A172 (cell line): ENCODE measurements at regions not wholly inside any gene's neighbourhood (a gene's known extent, or its start where the extent isn't known, plus 50 kb on each side); places are given as distances from the start of the nearest gene placed in this dataset.
"Not testable (repeated sequence)": the region's sequence is repeated elsewhere in the genome, so short reads cannot be mapped to it uniquely, and the experiment has no call there.

Source experiments
- DNase-seq: peaks from one replicate; pipeline ENCODE4 v3.0.0-alpha.2; 2015; ENCODE audit warnings: low spot score

GRCh38 chr2:236895497-236895896 is 190.2 kb upstream of the COPS8 start:
- no peak for DNase-seq

- DNase-seq, result no peak
These were observed 189.0 kb upstream of the COPS8 start for GRCh38 chr2:236896688-236897087.

- DNase-seq, result no peak
These were observed 186.5 kb upstream of the COPS8 start for GRCh38 chr2:236899146-236899545.

- DNase-seq, result no peak
These were observed 185.6 kb upstream of the COPS8 start for GRCh38 chr2:236899950-236900640.

GRCh38 chr2:236901956-236902355 is 183.7 kb upstream of the COPS8 start:
- DNase-seq, result no peak

GRCh38 chr2:236903978-236904377 is 181.7 kb upstream of the COPS8 start:
- DNase-seq, result no peak

- DNase-seq, result no peak
These were observed 181.1 kb upstream of the COPS8 start for GRCh38 chr2:236904389-236905263.

- DNase-seq, result no peak
These were observed 179.7 kb upstream of the COPS8 start for GRCh38 chr2:236905976-236906375.

GRCh38 chr2:236908439-236909192 is 177.1 kb upstream of the COPS8 start:
- DNase-seq, result no peak

- DNase-seq, result no peak
These were observed 176.5 kb upstream of the COPS8 start for GRCh38 chr2:236909193-236909504.

GRCh38 chr2:236909802-236910201 is 175.9 kb upstream of the COPS8 start:
- no peak for DNase-seq

GRCh38 chr2:236910781-236911495 is 174.8 kb upstream of the COPS8 start:
- no peak for DNase-seq

- DNase-seq, result no peak
These were observed 173.2 kb upstream of the COPS8 start for GRCh38 chr2:236912326-236913120.

- no peak for DNase-seq
These were observed 170.5 kb upstream of the COPS8 start for GRCh38 chr2:236915186-236915585.

- no peak for DNase-seq
These were observed 170.0 kb upstream of the COPS8 start for GRCh38 chr2:236915726-236916125.

- DNase-seq, result no peak
These were observed 169.5 kb upstream of the COPS8 start for GRCh38 chr2:236916181-236916580.

GRCh38 chr2:236916651-236917050 is 169.0 kb upstream of the COPS8 start:
- DNase-seq, result no peak

GRCh38 chr2:236917164-236917563 is 168.5 kb upstream of the COPS8 start:
- DNase-seq, result no peak

GRCh38 chr2:236918545-236918944 is 167.1 kb upstream of the COPS8 start:
- DNase-seq, result no peak

- peak; percentile 36 for DNase-seq
These were observed 166.5 kb upstream of the COPS8 start for GRCh38 chr2:236919209-236919608.

GRCh38 chr2:236919801-236920379 is 165.8 kb upstream of the COPS8 start:
- not testable (repeated sequence) for DNase-seq
